GM21528 (cell line): ENCODE measurements at regions not wholly inside any gene's neighbourhood (a gene's known extent, or its start where the extent isn't known, plus 50 kb on each side); places are given as distances from the start of the nearest gene placed in this dataset.

Experiments
- ATAC-seq: cut with Tn5 transposase; IDR thresholded peaks from one replicate; pipeline ENCODE4 v1.9.1; 2021; ENCODE audit warnings: mild to moderate bottlenecking, moderate library complexity; ENCODE audit not compliant: unreplicated experiment, low FRiP score

- ATAC-seq = no peak
Measured at GRCh38 chr13:40231751-40232150, 434.7 kb downstream of the FOXO1 start.

- ATAC-seq = no peak
Measured at GRCh38 chr13:40232311-40233040, 434.0 kb downstream of the FOXO1 start.

- no peak for ATAC-seq
Measured at GRCh38 chr13:40233731-40234195, 432.7 kb downstream of the FOXO1 start.

DNA sequence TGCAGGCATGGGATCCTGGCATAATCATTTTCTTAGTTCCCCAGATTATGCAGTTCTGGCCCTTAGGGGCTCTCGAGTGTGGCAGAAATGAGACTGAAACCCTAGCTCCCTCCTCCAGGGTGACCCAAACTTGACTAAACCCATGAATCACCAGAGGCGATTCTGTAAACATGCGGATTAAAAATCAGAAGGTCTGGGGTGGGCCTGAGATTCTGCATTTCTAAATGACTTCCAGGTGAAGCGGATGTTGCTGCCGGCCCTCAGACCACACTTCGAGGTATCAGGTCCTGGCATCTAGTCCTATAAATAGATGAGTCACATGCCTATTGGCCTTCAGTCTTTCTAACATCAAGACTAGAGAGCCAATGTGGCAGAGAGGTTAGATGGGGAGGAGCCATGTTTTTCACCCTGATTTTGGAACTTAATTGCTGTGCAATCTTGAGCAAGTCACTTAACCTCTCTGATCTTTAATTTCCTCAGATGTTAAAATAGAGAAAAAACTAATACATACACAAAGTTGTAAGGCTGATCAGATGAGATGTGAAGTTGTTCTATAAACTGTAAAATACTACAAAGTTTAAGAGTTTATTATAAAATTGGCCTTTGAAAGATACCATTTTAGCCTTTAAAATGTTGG is 431.2 kb downstream of the FOXO1 start:
- ATAC-seq = no peak

- no peak for ATAC-seq
Measured at GRCh38 chr13:40236566-40237168, 429.8 kb downstream of the FOXO1 start.

- ATAC-seq = no peak
Measured at GRCh38 chr13:40238761-40239160, 427.7 kb downstream of the FOXO1 start.

GRCh38 chr13:40240293-40240692 is 426.1 kb downstream of the FOXO1 start:
- no peak for ATAC-seq

- no peak for ATAC-seq
Measured at GRCh38 chr13:40241125-40241798, 425.2 kb downstream of the FOXO1 start.

GRCh38 chr13:40243047-40243446 is 423.4 kb downstream of the FOXO1 start:
- ATAC-seq = no peak

- no peak for ATAC-seq
Measured at GRCh38 chr13:40243982-40244381, 422.5 kb downstream of the FOXO1 start.

DNA sequence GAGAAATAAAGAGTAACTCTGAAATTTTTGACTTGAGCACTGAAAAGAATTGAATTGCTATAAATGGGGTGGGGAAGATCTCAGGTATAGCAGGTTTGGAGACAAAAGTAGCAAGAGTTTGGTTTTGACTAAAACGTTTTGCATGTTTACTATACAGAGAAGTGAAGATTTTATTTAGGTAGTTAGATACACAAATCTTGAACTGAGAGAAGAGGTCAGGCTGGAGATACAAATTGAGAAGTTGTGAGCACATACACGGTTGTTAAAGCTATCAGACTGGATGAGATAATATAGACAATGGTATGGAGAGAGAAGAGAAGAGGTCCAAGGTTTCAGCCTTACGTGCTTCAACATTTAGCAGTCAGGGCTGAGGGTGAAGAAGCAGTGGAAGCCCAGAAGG is 420.9 kb downstream of the FOXO1 start:
- no peak for ATAC-seq

GRCh38 chr13:40247845-40248244 is 418.6 kb downstream of the FOXO1 start:
- no peak for ATAC-seq

DNA sequence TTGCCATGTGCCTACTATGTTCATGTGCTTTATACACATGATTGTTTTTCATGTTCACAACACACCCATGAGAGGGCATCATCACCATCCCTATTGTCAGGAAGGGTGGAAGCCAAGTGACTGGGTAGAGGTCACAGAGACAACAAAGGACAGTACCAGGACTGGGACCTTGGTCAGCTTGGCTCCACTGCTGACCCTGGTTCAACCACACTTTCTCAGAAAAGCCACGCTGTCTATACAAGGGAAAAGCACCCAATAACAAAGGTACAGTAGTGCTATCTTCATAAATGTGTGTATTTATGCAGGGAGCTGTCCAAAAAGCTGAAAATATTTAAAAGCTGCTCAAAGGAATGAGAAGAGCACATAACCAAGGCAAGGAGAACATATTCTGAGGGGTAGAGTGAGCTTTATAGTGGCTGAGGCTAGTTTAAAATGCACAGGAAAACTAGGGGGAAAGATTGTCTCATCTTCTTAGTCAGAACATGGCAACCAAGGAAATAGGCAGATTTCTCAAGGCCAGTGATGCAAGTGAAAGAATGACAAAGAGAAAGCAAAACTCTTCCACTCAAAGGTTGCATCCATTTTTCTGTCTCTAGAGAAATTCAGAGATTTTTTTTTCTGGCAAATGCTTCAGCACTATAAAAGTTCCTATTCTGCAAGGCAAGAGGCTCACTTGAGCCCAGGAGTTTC is 415.0 kb downstream of the FOXO1 start:
- no peak for ATAC-seq

DNA sequence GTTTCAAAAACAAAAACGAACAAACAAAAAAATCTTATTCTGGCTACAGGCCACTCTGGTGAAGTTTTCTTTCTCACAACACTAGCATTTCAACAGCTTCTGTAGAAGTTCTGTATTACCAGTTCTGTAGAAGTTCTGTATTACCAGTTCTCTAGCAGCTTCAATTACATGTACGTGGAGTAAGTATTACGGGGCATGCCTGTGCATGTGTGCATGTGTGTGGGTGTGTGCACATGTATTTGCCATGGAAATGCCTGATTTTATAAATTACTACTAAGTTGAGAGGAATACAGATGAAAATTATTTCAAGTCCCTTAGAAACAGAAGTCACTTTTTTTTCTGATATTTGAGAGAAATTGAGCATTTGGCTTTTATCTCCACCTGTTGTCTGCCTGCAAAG is 414.2 kb downstream of the FOXO1 start:
- no peak for ATAC-seq

- ATAC-seq = no peak
Measured at GRCh38 chr13:40252676-40253075, 413.8 kb downstream of the FOXO1 start.

DNA sequence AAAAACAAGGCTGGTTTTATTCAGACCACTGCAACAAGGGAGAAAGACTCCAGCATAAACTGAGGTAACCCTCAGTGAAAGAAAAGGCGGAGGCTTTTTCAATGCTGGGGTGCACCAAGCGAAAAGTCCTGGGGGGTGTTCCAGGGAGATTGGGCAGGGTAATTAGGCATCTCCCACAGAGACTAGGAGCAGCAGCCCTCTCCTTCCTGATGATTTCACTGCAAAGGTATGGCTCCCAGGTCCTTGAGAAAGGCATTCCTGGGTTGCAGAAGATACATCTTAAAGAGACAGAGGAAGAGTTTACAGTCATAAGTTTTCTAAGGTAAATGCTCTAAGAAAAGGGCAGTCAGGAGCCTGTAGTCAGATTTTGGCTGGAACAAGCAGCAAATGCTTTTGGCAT is 412.0 kb downstream of the FOXO1 start:
- no peak for ATAC-seq

DNA sequence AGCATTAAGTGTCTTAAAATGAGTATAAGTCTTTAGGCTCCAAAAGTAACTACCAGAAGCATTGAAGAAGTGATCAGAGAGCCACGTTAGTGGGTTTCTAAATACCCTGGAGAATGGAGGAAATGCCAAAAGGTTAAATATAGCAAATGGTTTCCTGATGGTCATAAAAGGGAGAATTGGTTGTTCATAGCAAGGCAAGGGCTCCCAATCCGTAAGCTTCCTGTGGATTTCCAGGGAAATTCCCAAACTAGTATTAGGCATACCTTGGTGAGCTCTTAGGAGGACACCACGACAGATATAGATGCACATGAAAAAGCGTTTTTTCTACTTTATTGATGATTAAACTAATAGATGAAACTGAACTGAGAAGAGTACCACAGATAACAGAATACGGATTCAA is 410.9 kb downstream of the FOXO1 start:
- ATAC-seq = no peak

DNA sequence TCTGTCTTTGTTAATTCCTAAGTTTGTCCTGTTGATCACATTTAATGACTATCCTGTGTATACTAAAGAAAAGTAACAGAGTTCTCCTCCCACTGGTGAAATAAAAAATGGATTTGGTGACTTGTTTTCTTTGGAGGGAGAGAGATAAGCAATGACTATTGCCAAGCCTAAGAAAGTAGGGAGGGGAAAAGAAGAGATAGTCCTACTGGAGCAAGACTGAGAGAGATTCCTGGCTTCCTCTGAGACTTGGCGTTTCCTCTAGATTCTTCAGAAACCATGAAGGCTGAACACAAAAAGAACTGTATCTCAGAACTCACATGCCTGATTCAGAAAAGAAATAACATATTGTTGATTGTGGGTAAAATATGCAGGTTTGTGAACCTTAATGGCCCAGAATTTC is 406.5 kb downstream of the FOXO1 start:
- ATAC-seq = no peak

- ATAC-seq = no peak
Measured at GRCh38 chr13:40261336-40261735, 405.1 kb downstream of the FOXO1 start.

DNA sequence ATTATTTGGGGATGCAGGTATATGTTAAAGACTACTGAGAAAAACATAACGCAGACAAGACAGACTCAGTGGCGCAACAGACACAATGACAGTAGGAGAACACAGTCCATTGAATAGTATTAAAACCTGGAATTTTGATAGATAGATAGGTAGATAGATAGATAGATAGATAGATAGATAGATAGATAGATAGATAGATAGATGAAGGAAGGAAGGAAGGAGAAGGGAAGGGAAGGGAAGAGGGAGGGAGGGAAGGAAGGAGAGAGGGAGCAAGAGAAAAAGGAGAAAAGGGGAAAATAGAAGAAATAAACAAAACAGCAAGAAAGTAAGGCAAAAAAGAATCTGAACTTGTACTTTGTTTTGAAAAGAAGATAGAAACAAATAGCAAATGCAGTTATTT is 404.5 kb downstream of the FOXO1 start:
- no peak for ATAC-seq

DNA sequence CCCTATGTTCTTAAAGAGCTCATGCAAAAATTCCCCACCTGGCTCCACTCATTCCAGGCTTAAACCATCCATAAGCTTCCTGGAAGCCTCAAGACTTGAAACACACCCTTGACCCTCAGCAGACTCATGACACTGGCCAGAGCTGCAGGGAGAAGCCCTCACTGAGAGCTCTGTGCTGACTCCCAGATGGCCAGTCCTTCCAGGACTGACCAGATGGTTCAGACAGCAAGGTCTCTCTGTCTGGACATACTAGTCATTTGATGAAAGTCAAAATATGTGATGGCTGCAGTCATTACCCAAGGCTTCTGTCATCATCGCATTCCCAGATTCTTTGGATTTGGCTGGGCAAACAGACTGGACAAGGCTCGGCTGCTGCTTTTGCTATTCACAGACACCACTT is 397.4 kb downstream of the FOXO1 start:
- ATAC-seq = no peak
